Smooth muscle cell (in vitro differentiated cells): ENCODE measurements at regions not wholly inside any gene's neighbourhood (a gene's known extent, or its start where the extent isn't known, plus 50 kb on each side); places are given as distances from the start of the nearest gene placed in this dataset.

Source experiments
- DNase-seq: peaks from one replicate; lab custom pipeline; 2025; ENCODE audit not compliant: unreplicated experiment; lab: John Stamatoyannopoulos, UW
- H2AFZ ChIP-seq: fragments of 200-600 bp; sonication (generic); 2 replicates; pipeline ENCODE4 v1.6.0; 2016; ENCODE audit warnings: antibody characterized with exemption, low read depth, mild to moderate bottlenecking
- H3F3A ChIP-seq: fragments of 200-600 bp; sonication (generic); 2 replicates; pipeline ENCODE4 v1.6.0; 2017; ENCODE audit warnings: antibody characterized with exemption, low read depth
- H3K27ac ChIP-seq: fragments of 200-600 bp; sonication (generic); 2 replicates; pipeline ENCODE4 v1.5.1; 2016; ENCODE audit warnings: low read depth, mild to moderate bottlenecking
- H3K27me3 ChIP-seq: fragments of 200-600 bp; sonication (generic); 2 replicates; pipeline ENCODE4 v1.6.1; 2016; ENCODE audit warnings: low read depth, mild to moderate bottlenecking
- H3K36me3 ChIP-seq: fragments of 200-600 bp; sonication (generic); 2 replicates; pipeline ENCODE4 v1.5.1; 2016; ENCODE audit warnings: low read depth
- H3K4me1 ChIP-seq: fragments of 200-600 bp; sonication (generic); 2 replicates; pipeline ENCODE4 v1.5.1; 2016; ENCODE audit warnings: low read depth
- H3K4me2 ChIP-seq: fragments of 200-600 bp; sonication (generic); 2 replicates; pipeline ENCODE4 v1.6.0; 2016; ENCODE audit warnings: mild to moderate bottlenecking
- H3K4me3 ChIP-seq: fragments of 200-600 bp; sonication (generic); 2 replicates; pipeline ENCODE4 v1.5.1; 2016; ENCODE audit warnings: mild to moderate bottlenecking
- H3K79me2 ChIP-seq: fragments of 200-600 bp; sonication (generic); 2 replicates; pipeline ENCODE4 v1.6.0; 2016; ENCODE audit warnings: low read depth, mild to moderate bottlenecking
- H3K9ac ChIP-seq: fragments of 200-600 bp; sonication (generic); 2 replicates; pipeline ENCODE4 v1.6.0; 2016; ENCODE audit warnings: low read depth
- H3K9me3 ChIP-seq: fragments of 200-600 bp; sonication (generic); replicated peaks from 2 replicates; pipeline ENCODE4 v1.5.1; 2016; ENCODE audit warnings: low read depth
- H4K20me1 ChIP-seq: fragments of 200-600 bp; sonication (generic); 2 replicates; pipeline ENCODE4 v1.6.0; 2016; ENCODE audit warnings: low read depth
- WGBS: methylation state at CpG from one replicate; pipeline ENCODE4 v1.1.7; 2016; ENCODE audit warnings: low lambda C conversion rate; 5-methylcytosine and 5-hydroxymethylcytosine counted together
- TF ChIP-seq, protein P1 (sequence below): fragments of 200-600 bp; sonication (generic); IDR thresholded peaks from 2 replicates; pipeline ENCODE4 v1.5.1; 2017; ENCODE audit warnings: borderline replicate concordance, mild to moderate bottlenecking, antibody characterized with exemption; ENCODE audit not compliant: insufficient read depth, poor library complexity, severe bottlenecking

DNA sequence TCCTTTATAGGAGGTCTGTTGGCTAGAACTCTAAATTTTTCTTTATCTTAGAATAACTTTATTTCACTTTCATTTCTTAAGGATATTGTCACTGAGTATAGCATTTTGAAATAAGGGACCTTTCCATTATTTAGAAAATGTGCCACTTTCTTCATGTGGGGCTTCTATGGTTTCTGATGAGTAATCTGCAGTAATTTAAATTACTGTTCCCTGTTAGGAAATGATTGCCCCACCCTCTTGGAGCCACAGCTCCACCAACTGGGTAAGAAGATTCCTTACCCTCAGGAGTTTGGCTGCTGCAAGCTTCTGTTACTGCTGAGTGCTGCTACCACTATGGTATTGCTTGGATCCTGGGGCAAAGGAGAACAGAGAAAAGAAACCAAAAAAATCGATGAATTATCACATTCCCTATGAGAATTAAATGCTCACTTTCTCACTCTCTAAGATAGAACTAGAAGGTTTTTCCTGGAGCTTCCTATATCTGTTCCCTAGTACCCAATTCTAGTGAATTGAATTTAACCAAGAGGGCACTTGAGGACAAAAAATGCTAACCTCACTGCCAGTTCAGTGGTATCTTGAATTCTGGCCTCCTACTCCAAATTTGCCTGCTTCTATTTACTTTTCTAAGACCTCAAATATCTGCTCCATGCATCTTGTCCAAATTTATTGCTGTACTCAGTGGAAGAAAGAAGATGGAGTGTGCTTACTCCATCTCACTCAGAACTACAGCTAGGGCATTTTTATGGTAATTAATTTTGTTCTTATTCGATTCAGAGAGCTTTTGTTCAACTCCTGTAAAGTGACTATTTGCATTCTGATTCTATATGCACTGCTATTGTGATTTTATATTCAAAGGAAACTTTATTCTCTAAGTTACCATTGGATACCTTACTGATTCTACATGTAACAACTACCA lies 2111.3 kb downstream of the MAT2B start:
- H3K27ac ChIP-seq = peak overlapping the region; percentile 47
- H3F3A ChIP-seq = peaks cover 4% of the 10 kb centered on the region
- no peak overlapping the region for H3K9ac ChIP-seq
- no peaks in the 10 kb centered on the region for H3K27me3 ChIP-seq
- WGBS = 60% methylated on average over 2 of the region's 2 CpGs
- H3K9me3 ChIP-seq = no peaks in the 10 kb centered on the region
- H3K4me3 ChIP-seq = no peak overlapping the region
- peak overlapping the region; percentile 43 for H3K4me2 ChIP-seq
- TF ChIP-seq, protein P1, sequence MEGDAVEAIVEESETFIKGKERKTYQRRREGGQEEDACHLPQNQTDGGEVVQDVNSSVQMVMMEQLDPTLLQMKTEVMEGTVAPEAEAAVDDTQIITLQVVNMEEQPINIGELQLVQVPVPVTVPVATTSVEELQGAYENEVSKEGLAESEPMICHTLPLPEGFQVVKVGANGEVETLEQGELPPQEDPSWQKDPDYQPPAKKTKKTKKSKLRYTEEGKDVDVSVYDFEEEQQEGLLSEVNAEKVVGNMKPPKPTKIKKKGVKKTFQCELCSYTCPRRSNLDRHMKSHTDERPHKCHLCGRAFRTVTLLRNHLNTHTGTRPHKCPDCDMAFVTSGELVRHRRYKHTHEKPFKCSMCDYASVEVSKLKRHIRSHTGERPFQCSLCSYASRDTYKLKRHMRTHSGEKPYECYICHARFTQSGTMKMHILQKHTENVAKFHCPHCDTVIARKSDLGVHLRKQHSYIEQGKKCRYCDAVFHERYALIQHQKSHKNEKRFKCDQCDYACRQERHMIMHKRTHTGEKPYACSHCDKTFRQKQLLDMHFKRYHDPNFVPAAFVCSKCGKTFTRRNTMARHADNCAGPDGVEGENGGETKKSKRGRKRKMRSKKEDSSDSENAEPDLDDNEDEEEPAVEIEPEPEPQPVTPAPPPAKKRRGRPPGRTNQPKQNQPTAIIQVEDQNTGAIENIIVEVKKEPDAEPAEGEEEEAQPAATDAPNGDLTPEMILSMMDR = no peak
- no peak for DNase-seq
- no peaks in the 10 kb centered on the region for H4K20me1 ChIP-seq
- H3K4me1 ChIP-seq = peaks cover 9% of the 10 kb centered on the region
- peak overlapping the region; percentile 46 for H2AFZ ChIP-seq
- H3K36me3 ChIP-seq = no peaks in the 10 kb centered on the region
- no peaks in the 10 kb centered on the region for H3K79me2 ChIP-seq

DNA sequence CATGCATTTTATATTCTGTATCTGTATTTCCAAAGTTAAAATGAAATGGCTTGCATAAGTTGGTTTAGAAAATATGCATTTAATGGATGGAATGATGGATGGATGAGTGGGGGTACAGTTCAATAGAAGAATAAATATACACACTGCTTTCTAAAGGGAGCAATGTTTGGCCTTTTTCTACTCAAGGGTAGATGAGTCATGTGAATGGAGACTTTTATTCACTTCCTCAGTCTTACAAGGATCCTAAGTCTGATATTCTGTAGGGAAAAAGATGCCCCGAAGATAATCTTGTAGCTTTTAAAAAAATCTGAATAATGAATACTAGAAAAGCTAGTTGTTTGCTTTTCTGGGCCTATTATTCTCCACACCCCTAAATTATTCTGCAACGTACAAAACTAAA lies 2112.1 kb downstream of the MAT2B start:
- Histone ChIP-seq H3K9me3 (no peaks in the 10 kb centered on the region), H3K9ac (no peak overlapping the region), H3K27me3 (no peaks in the 10 kb centered on the region), H2AFZ (peak overlapping the region; percentile 46), H3F3A (peaks cover 4% of the 10 kb centered on the region), H4K20me1 (no peaks in the 10 kb centered on the region), H3K4me3 (no peak overlapping the region), H3K4me2 (peak overlapping the region; percentile 43), H3K36me3 (no peaks in the 10 kb centered on the region), H3K27ac (peak overlapping the region; percentile 47), H3K4me1 (peaks cover 9% of the 10 kb centered on the region), H3K79me2 (no peaks in the 10 kb centered on the region)
- DNase-seq = no peak
- TF ChIP-seq, protein P1 = no peak
- 46% methylated on average over 2 of the region's 2 CpGs for WGBS

DNA sequence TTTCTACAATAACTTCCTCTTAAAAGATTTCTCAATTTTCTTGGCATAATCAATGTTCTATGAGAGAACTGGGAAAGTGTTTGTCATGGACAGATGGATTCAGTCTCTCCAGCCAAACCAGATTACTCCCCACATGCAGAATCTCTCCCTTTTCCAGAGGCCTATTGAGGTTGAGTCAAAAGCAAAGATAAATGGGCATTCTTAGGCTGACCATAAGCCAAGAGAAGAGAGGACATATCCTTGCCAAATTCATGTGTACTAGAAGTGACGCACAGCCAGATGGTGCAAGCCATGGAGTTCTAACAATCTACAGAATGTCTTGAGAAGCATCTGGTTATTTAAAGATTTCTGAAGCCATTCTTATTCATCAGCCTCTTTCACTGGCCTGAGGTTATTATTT lies 2115.0 kb downstream of the MAT2B start:
- H3K9ac ChIP-seq = no peak overlapping the region
- peaks cover 9% of the 10 kb centered on the region for H3K4me1 ChIP-seq
- no peak overlapping the region for H3K4me2 ChIP-seq
- H3K27me3 ChIP-seq = no peaks in the 10 kb centered on the region
- H2AFZ ChIP-seq = no peak overlapping the region
- no peak for DNase-seq
- peaks cover 4% of the 10 kb centered on the region for H3F3A ChIP-seq
- no peak overlapping the region for H3K4me3 ChIP-seq
- H3K27ac ChIP-seq = no peak overlapping the region
- TF ChIP-seq, protein P1 = no peak
- no peaks in the 10 kb centered on the region for H3K36me3 ChIP-seq
- no peaks in the 10 kb centered on the region for H4K20me1 ChIP-seq
- no peaks in the 10 kb centered on the region for H3K9me3 ChIP-seq
- WGBS = 86% methylated on average over 1 of the region's 1 CpG
- no peaks in the 10 kb centered on the region for H3K79me2 ChIP-seq
